ENCODE measurements at regions not wholly inside any gene's neighbourhood (a gene's known extent, or its start where the extent isn't known, plus 50 kb on each side); places are given as distances from the start of the nearest gene placed in this dataset.
A peak's percentile ranks its signal among the peaks of the same experiment; 100 is the strongest.
"Not testable (repeated sequence)": the region's sequence is repeated elsewhere in the genome, so short reads cannot be mapped to it uniquely, and the experiment has no call there.

DNA sequence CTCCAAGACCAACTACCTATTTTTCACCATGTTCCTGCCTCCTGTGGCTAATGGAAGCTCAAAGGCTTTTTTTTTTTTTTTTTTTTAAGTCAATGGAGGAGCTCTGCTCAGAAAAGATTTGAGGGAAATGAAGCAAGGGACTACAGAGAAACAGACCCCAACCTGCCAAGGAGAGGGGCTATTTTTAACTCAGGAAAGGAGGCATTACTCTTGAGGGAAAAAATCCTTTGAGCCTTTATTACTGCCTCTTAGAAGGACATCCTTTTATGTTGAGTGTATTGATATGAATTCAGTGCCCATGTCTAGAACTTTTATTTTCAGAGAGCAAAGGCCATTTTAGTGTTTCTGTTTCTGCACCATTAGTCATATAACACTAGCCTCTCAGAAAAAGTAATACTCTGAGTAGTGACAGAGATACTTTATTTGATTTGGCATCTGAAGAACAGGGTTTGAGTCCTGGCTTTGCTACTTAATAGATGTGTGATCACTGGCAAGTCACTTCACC lies 68.1 kb upstream of the PCDH8 start:
- POLR2A ChIA-PET, result interaction anchor here (0.6 kb wide), 1 partner anchor 58 kb away, joined by 7 read pairs; no protein-coding TSS in a partner anchor

DNA sequence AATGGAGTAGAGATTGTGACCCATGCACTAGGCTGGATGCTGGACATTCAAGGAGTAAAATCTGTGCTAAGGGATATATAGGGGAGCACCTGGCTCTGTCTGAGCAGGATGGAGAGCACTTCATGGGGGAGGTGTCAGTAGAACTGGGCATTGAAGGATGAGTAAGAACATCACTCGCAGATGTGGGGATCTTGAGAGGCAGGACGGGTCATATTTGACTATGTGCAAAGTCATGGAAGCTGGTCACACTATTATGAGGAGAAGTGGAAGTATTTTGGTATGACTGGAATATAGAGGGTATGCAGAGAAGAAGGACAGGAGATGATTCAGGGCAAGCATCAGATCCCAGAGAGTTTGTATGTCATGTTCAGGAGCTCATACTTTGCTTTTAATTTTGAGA lies 62.9 kb upstream of the PCDH8 start:
- no peak overlapping the region for H3K4me2 ChIP-seq (replicated peaks; ENCODE audit: low read depth, low read length, poor library complexity, severe bottlenecking)
- WGBS (ENCODE audit: insufficient coverage), result 68% methylated on average over 2 of the region's 2 CpGs
- no peaks in the 10 kb centered on the region for H3K79me2 ChIP-seq (ENCODE audit: control insufficient read depth, insufficient read depth, low read length)
- DNase-seq, result no peak
- ChIA-PET CTCF (interaction anchor here (2.7 kb wide), 1 partner anchor 57 kb away, joined by 13 read pairs; no protein-coding TSS in a partner anchor), POLR2A (no interaction called here)
- ATAC-seq (ENCODE audit: low read depth), result no peak
- Mint-ChIP-seq H3K9me3 (ENCODE audit: insufficient read depth) (no peaks in the 10 kb centered on the region), H3K27ac (no peak overlapping the region), H3K27me3 (peaks cover 9% of the 10 kb centered on the region), H3K4me3 (no peak overlapping the region), H3K4me1 (peaks cover 5% of the 10 kb centered on the region)
- no peak overlapping the region for H3K4me3 ChIP-seq (ENCODE audit: control extremely low read depth in 1 of 5, extremely low read depth in 1 of 5, insufficient read depth in 1 of 5, low read depth in 2 of 5, low read length in 4 of 5)
- no peaks in the 10 kb centered on the region for H3K9me3 ChIP-seq (ENCODE audit: control extremely low read depth in 1 of 3, control insufficient read depth in 2 of 3, insufficient read depth in 1 of 3, low read length in 2 of 3)
- H3K4me1 ChIP-seq (ENCODE audit: control insufficient read depth in 2 of 2, insufficient read depth in 2 of 2, low read length in 2 of 2), result no peaks in the 10 kb centered on the region
- H3K27me3 ChIP-seq (replicated peaks in 1 of 4; ENCODE audit: control extremely low read depth in 1 of 4, control insufficient read depth in 3 of 4, insufficient read depth in 4 of 4, low read length in 3 of 4), result no peaks in the 10 kb centered on the region
- H4K20me1 ChIP-seq (ENCODE audit: control insufficient read depth, insufficient read depth, low read length, poor library complexity, severe bottlenecking), result no peaks in the 10 kb centered on the region
- no peak overlapping the region for H3K27ac ChIP-seq (ENCODE audit: low read length in 2 of 2)
- no peak overlapping the region for H2AFZ ChIP-seq (ENCODE audit: insufficient read depth, low read depth, low read length, poor library complexity, severe bottlenecking)
- TF ChIP-seq, protein P1, sequence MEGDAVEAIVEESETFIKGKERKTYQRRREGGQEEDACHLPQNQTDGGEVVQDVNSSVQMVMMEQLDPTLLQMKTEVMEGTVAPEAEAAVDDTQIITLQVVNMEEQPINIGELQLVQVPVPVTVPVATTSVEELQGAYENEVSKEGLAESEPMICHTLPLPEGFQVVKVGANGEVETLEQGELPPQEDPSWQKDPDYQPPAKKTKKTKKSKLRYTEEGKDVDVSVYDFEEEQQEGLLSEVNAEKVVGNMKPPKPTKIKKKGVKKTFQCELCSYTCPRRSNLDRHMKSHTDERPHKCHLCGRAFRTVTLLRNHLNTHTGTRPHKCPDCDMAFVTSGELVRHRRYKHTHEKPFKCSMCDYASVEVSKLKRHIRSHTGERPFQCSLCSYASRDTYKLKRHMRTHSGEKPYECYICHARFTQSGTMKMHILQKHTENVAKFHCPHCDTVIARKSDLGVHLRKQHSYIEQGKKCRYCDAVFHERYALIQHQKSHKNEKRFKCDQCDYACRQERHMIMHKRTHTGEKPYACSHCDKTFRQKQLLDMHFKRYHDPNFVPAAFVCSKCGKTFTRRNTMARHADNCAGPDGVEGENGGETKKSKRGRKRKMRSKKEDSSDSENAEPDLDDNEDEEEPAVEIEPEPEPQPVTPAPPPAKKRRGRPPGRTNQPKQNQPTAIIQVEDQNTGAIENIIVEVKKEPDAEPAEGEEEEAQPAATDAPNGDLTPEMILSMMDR (IDR thresholded peaks at IDR 0.05), result no peak
- no peak for TF ChIP-seq EZH2 (IDR thresholded peaks at IDR 0.05; ENCODE audit: borderline replicate concordance, insufficient read depth, low read depth, low read length, poor library complexity, severe bottlenecking)
- intact Hi-C loops (cut with micrococcal nuclease), result no loop called here
- no peak overlapping the region for H3K9ac ChIP-seq (ENCODE audit: low read length)
- no peaks in the 10 kb centered on the region for H3K36me3 ChIP-seq (replicated peaks in 1 of 2; ENCODE audit: control extremely low read depth in 1 of 2, control insufficient read depth in 1 of 2, extremely low read depth in 1 of 2, insufficient read depth in 2 of 2, low read length in 1 of 2)

More for the DNA sequence above, 68.1 kb upstream of the PCDH8 start:
- H3K27ac ChIP-seq (ENCODE audit: low read length in 2 of 2), result no peak overlapping the region
- H3K9me3 Mint-ChIP-seq (ENCODE audit: insufficient read depth), result no peaks in the 10 kb centered on the region
- H3K4me3 Mint-ChIP-seq, result no peak overlapping the region
- no peak for DNase-seq
- H3K9me3 ChIP-seq (ENCODE audit: control extremely low read depth in 1 of 3, control insufficient read depth in 2 of 3, insufficient read depth in 1 of 3, low read length in 2 of 3), result peaks cover 0 to 15% (median 8%) of the 10 kb centered on the region in 3 donors
- H3K4me3 ChIP-seq (ENCODE audit: control extremely low read depth in 1 of 5, extremely low read depth in 1 of 5, insufficient read depth in 1 of 5, low read depth in 2 of 5, low read length in 4 of 5), result no peak overlapping the region
- no peak for ATAC-seq (ENCODE audit: low read depth)
- TF ChIP-seq EZH2 (IDR thresholded peaks at IDR 0.05; ENCODE audit: borderline replicate concordance, insufficient read depth, low read depth, low read length, poor library complexity, severe bottlenecking), result no peak
- TF ChIP-seq, protein P1 (IDR thresholded peaks at IDR 0.05), result no peak
- peaks cover 13% of the 10 kb centered on the region for H3K4me1 Mint-ChIP-seq
- H3K9ac ChIP-seq (ENCODE audit: low read length), result no peak overlapping the region
- no peak overlapping the region for H2AFZ ChIP-seq (ENCODE audit: insufficient read depth, low read depth, low read length, poor library complexity, severe bottlenecking)
- H3K36me3 ChIP-seq (replicated peaks in 1 of 2; ENCODE audit: control extremely low read depth in 1 of 2, control insufficient read depth in 1 of 2, extremely low read depth in 1 of 2, insufficient read depth in 2 of 2, low read length in 1 of 2), result no peaks in the 10 kb centered on the region
- no peaks in the 10 kb centered on the region for H4K20me1 ChIP-seq (ENCODE audit: control insufficient read depth, insufficient read depth, low read length, poor library complexity, severe bottlenecking)
- no peak overlapping the region for H3K4me2 ChIP-seq (replicated peaks; ENCODE audit: low read depth, low read length, poor library complexity, severe bottlenecking)
- no peak overlapping the region for H3K27ac Mint-ChIP-seq
- intact Hi-C loops (cut with micrococcal nuclease), result no loop called here
- no peaks in the 10 kb centered on the region for H3K79me2 ChIP-seq (ENCODE audit: control insufficient read depth, insufficient read depth, low read length)
- H3K27me3 ChIP-seq (replicated peaks in 1 of 4; ENCODE audit: control extremely low read depth in 1 of 4, control insufficient read depth in 3 of 4, insufficient read depth in 4 of 4, low read length in 3 of 4), result no peaks in the 10 kb centered on the region
- peaks cover 3 to 11% of the 10 kb centered on the region in 2 donors for H3K4me1 ChIP-seq (ENCODE audit: control insufficient read depth in 2 of 2, insufficient read depth in 2 of 2, low read length in 2 of 2)
- no peaks in the 10 kb centered on the region for H3K27me3 Mint-ChIP-seq
- CTCF ChIA-PET, result interaction anchor here (1.0 to 1.3 kb wide), 2 partner anchors 12 to 52 kb away, joined by 3 to 4 read pairs; no protein-coding TSS in a partner anchor

DNA sequence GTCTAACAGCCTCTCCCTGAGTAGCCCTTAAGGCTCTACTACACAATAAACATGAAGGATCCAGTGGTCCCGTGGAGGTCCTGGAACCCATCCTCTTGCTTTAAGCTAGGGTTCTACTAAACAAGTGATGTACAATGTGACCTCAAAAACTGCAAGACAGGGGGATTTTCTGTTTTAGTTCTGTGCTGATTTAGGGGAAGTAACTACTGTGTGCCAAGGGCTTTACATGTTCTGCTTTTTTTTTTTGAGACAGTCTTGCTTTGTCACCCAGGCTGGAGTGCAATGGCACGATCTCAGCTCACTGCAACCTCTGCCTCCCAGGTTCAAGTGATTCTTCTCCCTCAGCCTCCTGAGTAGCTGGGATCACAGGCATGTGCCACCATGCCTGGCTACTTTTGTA lies 61.9 kb upstream of the PCDH8 start:
- H3K4me3 Mint-ChIP-seq; POLR2A ChIA-PET; H3K27ac Mint-ChIP-seq; H4K20me1 ChIP-seq (ENCODE audit: control insufficient read depth, insufficient read depth, low read length, poor library complexity, severe bottlenecking); H3K9me3 ChIP-seq (ENCODE audit: control extremely low read depth in 1 of 3, control insufficient read depth in 2 of 3, insufficient read depth in 1 of 3, low read length in 2 of 3); H3K4me3 ChIP-seq (ENCODE audit: control extremely low read depth in 1 of 5, extremely low read depth in 1 of 5, insufficient read depth in 1 of 5, low read depth in 2 of 5, low read length in 4 of 5); H3K79me2 ChIP-seq (ENCODE audit: control insufficient read depth, insufficient read depth, low read length); H3K27me3 ChIP-seq (replicated peaks in 1 of 4; ENCODE audit: control extremely low read depth in 1 of 4, control insufficient read depth in 3 of 4, insufficient read depth in 4 of 4, low read length in 3 of 4); H3K36me3 ChIP-seq (replicated peaks in 1 of 2; ENCODE audit: control extremely low read depth in 1 of 2, control insufficient read depth in 1 of 2, extremely low read depth in 1 of 2, insufficient read depth in 2 of 2, low read length in 1 of 2); H3K27ac ChIP-seq (ENCODE audit: low read length in 2 of 2); H3K9ac ChIP-seq (ENCODE audit: low read length); H2AFZ ChIP-seq (ENCODE audit: insufficient read depth, low read depth, low read length, poor library complexity, severe bottlenecking); H3K4me1 ChIP-seq (ENCODE audit: control insufficient read depth in 2 of 2, insufficient read depth in 2 of 2, low read length in 2 of 2); H3K4me1 Mint-ChIP-seq; H3K4me2 ChIP-seq (replicated peaks; ENCODE audit: low read depth, low read length, poor library complexity, severe bottlenecking); H3K9me3 Mint-ChIP-seq (ENCODE audit: insufficient read depth): not testable (repeated sequence)
- CTCF ChIA-PET, result interaction anchor here (2.7 kb wide), 1 partner anchor 58 kb away, joined by 13 read pairs; no protein-coding TSS in a partner anchor
- DNase-seq (peak; percentile 42), ATAC-seq (ENCODE audit: low read depth) (peak; percentile 67)
- WGBS (ENCODE audit: insufficient coverage), result 0% methylated on average over 1 of the region's 2 CpGs
- peaks cover 15% of the 10 kb centered on the region for H3K27me3 Mint-ChIP-seq
- intact Hi-C loops (cut with micrococcal nuclease), result loop anchor here (1.0 kb wide), 1 partner anchor 11 kb away; no protein-coding TSS in a partner anchor
